Activated CD8-positive, alpha-beta memory T cell treated with anti-CD3 and anti-CD28 coated beads for 48 hours (primary cell): ENCODE measurements at regions not wholly inside any gene's neighbourhood (a gene's known extent, or its start where the extent isn't known, plus 50 kb on each side); places are given as distances from the start of the nearest gene placed in this dataset.

ENCODE experiments used
- DNase-seq, 3 experiments: peaks; one replicate each; pipeline ENCODE4 v3.0.0-alpha.2; 2020; ENCODE audit warnings: low read depth in 2 of 3, low spot score in 2 of 3

DNA sequence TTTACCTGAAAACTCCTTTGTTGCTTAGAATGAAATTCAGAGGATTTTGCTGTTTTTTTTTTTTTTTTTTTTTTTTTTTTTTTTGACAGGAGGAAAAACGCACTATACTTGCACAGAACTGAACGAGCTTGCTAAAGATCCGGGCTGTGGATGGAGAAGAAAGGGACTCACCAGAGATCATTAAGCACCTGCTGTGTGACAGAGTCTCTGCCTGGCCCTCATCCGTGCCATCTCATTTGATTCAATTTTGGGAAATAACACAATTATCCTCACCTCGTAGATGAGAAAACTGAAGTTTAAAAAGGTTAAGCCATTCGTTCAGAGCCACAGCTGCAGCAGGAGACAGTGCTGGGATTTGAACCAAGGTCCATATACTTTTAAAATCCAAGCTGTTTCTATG, 775.4 kb upstream of the ID2 start:
- no peak for DNase-seq

DNA sequence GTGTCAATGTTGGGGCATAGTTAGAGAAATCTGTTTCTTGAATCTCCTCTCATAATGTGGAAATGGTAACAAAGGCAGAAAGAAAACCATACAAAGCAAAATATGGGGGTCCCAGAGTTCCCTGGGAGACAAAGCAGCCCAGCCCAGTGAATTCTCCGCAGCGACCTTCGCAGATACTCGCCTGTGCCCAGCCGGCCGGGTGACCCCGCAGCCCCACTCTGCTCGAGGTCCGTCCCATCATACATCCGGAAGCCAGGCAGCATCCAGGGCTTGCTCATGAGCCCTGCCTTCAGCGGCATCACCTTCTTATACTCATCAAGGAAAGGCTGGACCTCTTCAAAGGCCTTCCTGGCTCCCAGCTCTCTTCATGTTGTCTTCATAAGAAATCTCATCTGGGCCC, 774.8 kb upstream of the ID2 start:
- DNase-seq = no peak

GRCh38 chr2:7910752-7911151, 771.1 kb upstream of the ID2 start:
- no peak for DNase-seq

- no peak for DNase-seq
Measured at GRCh38 chr2:7911196-7911595, 770.7 kb upstream of the ID2 start.

- DNase-seq = no peak
Measured at GRCh38 chr2:7913974-7914373, 767.9 kb upstream of the ID2 start.

DNA sequence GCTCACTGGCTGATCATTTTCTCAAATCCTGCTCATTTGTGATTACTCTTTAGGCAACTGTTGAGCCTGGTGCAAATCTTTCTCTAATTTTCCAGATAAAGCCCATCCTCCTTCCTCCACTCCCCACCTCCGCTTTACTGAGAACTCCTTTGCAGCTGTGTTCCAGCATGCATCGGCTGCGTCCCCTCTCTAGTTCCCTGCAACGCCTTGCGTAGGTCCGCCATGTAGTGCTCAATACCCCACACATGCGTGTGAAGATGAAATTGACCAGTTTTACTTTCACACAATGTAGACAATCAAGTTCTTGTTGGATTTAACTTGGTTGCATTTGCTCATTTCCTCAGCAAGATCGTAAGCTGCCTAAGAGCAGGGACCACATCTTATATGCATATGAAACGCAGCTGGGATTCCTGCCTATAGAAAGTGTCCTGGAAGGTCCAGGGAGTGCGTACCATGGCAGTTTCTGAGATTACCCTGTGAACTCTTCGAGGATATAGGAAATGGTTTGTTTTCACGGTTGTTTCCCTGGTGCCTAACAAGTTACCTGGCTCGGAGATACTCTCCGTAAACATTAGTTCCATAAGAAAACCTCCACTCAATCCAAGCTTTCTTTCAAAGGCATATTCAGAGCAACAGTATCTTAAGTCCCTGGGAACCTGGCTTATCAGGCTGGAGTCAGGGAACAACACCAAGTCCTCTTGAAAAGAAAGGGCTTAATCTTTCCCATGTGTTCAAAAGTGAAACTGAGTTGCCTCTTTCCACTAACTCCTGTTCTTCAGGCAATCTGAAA, 766.4 kb upstream of the ID2 start:
- DNase-seq = no peak

- DNase-seq = no peak
Measured at GRCh38 chr2:7916670-7917069, 765.2 kb upstream of the ID2 start.

- DNase-seq = no peak
Measured at GRCh38 chr2:7919510-7919909, 762.3 kb upstream of the ID2 start.

- DNase-seq = no peak
Measured at GRCh38 chr2:7924023-7924762, 757.7 kb upstream of the ID2 start.

DNA sequence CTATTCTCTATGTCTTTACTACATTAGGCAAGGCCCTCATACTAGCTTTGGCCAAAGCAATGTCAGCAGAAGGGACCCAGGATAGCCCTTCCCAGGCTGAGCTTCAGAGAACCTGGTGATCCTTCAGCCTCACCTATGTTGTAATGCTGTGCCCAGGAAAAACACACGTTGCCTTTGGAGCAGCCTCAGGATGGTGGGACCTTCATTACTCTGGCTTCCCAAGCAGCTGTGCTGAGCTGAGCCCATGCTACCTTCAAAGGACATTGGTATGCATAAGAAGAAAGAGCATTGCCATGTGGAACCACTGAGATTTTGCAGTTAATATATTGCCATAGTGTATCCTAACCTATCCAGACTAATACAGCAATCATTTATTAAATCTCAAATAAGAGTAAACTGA, 756.4 kb upstream of the ID2 start:
- DNase-seq = no peak

DNA sequence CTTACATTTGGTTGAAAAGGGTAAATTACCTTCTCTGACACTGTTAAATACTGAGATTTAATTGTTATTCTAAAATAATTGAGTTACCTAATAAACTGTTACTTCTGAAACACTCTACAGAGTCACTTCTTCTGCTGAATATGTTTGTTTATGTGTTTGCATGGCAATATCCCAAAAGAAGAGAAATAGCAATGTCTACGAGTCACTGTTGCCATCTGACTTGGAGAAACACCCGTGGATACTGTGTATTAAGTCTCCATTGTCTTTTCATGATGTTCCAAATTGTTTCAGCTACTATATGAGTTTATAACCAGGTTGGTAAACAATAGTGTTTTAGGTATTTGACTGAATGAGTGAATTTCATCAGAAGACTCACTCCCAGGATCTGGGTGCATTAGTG, 754.2 kb upstream of the ID2 start:
- DNase-seq = no peak

DNA sequence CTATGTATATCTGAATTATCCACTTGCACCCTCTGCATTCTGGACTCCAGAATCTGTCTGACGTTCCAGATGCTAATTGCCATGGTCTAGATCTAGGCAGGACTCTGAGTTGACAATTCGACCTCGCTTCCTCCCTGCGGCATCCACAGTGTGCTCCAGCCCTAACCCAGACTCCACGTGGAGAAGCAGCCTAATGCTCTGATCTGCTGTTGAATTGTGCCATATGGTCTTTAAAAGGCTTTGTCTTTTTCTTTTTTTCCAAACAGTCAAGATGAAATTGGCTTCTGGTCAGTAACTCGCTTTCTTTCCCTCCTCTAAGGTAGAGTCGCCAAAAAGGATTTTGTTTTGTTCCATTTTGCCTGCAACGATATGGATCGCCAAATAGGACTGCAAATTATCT, 752.6 kb upstream of the ID2 start:
- DNase-seq = no peak

- DNase-seq = no peak
Measured at GRCh38 chr2:7930800-7931635, 750.8 kb upstream of the ID2 start.

DNA sequence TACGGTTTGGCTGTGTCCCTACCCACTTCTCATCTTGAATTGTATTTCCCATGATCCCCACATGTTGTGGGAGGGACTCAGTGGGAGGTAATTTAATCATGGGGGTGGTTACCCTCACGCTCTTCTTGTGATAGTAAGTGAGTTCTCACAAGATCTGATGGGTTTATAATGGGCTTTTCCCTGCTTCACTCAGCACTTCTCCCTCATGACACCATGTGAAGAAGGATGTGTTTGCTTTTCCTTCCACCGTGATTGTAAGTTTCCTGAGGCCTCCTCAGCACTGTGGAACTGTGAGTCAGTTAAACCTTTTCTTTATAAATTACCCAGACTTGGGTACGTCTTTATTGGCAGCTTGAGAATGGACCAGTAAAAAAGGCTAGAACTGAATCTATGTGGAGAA, 750.0 kb upstream of the ID2 start:
- DNase-seq = no peak

- no peak for DNase-seq
Measured at GRCh38 chr2:7933672-7934071, 748.2 kb upstream of the ID2 start.

- no peak for DNase-seq
Measured at GRCh38 chr2:7934476-7934875, 747.4 kb upstream of the ID2 start.

- DNase-seq = no peak
Measured at GRCh38 chr2:7937082-7937481, 744.8 kb upstream of the ID2 start.

DNA sequence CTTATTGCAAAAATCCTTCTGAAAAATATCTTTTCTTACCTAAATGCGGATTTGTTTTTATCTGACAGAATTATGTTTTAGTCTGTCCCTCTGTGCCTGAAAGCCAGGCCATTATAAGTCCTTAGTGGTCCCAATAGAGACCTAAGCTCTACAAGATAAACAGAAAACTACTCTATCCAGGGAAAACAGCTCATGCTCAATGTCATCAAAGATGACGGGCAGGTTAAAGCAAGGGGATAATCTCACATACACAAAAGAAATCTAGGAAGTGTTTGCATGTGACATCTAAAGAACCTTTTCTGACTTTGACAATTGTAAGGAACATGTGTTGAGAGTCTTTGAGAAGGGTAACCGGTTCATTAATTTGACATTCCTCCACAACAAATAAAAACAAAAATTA, 741.1 kb upstream of the ID2 start:
- DNase-seq = no peak

- no peak for DNase-seq
Measured at GRCh38 chr2:7943446-7943845, 738.4 kb upstream of the ID2 start.

DNA sequence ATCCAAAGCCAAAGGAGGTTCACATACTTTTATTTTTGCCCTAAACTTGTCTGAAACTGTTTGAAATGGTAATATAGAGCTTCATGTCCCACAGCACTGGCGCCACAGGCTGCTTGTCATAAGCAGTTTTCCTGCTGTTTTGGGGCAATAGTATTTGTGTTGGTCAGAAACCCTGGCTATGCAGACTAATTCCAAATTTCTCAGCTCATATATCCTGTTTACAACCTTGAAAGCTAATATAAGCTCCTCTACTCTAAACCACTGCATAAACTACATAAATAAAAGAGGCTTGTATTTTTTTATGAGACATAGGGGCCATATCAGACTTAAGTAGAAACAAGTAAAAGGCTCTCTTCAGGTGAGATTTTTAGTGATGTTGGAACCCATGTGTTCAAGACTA, 736.8 kb upstream of the ID2 start:
- DNase-seq = no peak

DNA sequence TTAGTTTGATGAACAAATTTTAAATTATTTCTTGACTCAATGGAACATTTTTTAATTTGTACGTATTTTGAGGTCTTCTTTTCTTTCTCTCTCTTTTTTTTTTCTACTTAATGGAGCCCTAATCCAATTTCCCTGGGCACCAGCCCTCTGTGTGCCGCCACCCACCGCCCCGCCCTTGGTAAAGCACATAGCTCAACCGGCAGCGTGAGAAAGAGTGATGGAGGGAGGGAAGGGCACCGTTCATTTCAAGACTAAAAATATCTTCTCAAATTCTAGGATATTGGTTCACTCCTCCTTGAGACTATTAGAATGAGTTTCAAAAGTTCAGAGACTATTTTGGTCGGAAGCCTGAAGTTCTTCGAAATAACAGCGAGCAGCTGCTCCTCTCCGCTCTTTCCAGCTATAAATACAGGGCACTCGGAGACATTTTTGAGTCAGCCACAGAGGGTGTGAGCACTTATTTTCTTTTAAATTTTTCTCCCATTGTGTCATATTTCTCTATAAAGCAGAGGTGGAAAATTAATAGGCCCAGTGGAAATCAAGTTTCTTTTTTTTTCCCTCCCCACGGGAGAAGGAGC, 731.7 kb upstream of the ID2 start:
- DNase-seq = no peak

DNA sequence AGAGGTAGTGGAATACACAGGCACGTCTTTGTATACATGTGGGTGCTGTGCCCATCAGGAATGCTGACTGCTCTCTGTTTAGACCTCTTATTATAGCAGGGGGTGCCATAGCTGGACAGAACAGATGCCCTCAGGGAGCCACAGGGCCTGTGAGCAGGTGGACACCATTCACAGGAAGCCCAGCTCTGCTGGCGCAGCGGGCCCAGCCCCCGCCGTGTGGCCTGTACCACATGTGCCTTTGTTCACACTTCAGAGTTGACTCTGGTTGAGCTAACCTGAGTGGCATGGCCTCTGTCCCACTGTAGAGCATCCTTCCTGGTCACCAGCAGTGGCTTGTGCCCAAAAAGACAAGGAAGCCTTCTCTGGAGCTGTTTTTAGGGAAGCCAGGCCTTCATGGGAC, 730.9 kb upstream of the ID2 start:
- no peak for DNase-seq
